Smooth muscle cell (in vitro differentiated cells): ENCODE measurements at regions not wholly inside any gene's neighbourhood (a gene's known extent, or its start where the extent isn't known, plus 50 kb on each side); places are given as distances from the start of the nearest gene placed in this dataset.
A peak's percentile ranks its signal among the peaks of the same experiment; 100 is the strongest.

ENCODE experiments used
- DNase-seq: peaks from one replicate; lab custom pipeline; 2025; ENCODE audit not compliant: unreplicated experiment; lab: John Stamatoyannopoulos, UW
- H2AFZ ChIP-seq: fragments of 200-600 bp; sonication (generic); 2 replicates; pipeline ENCODE4 v1.6.0; 2016; ENCODE audit warnings: antibody characterized with exemption, low read depth, mild to moderate bottlenecking
- H3F3A ChIP-seq: fragments of 200-600 bp; sonication (generic); 2 replicates; pipeline ENCODE4 v1.6.0; 2017; ENCODE audit warnings: antibody characterized with exemption, low read depth
- H3K27ac ChIP-seq: fragments of 200-600 bp; sonication (generic); 2 replicates; pipeline ENCODE4 v1.5.1; 2016; ENCODE audit warnings: low read depth, mild to moderate bottlenecking
- H3K27me3 ChIP-seq: fragments of 200-600 bp; sonication (generic); 2 replicates; pipeline ENCODE4 v1.6.1; 2016; ENCODE audit warnings: low read depth, mild to moderate bottlenecking
- H3K36me3 ChIP-seq: fragments of 200-600 bp; sonication (generic); 2 replicates; pipeline ENCODE4 v1.5.1; 2016; ENCODE audit warnings: low read depth
- H3K4me1 ChIP-seq: fragments of 200-600 bp; sonication (generic); 2 replicates; pipeline ENCODE4 v1.5.1; 2016; ENCODE audit warnings: low read depth
- H3K4me2 ChIP-seq: fragments of 200-600 bp; sonication (generic); 2 replicates; pipeline ENCODE4 v1.6.0; 2016; ENCODE audit warnings: mild to moderate bottlenecking
- H3K4me3 ChIP-seq: fragments of 200-600 bp; sonication (generic); 2 replicates; pipeline ENCODE4 v1.5.1; 2016; ENCODE audit warnings: mild to moderate bottlenecking
- H3K79me2 ChIP-seq: fragments of 200-600 bp; sonication (generic); 2 replicates; pipeline ENCODE4 v1.6.0; 2016; ENCODE audit warnings: low read depth, mild to moderate bottlenecking
- H3K9ac ChIP-seq: fragments of 200-600 bp; sonication (generic); 2 replicates; pipeline ENCODE4 v1.6.0; 2016; ENCODE audit warnings: low read depth
- H3K9me3 ChIP-seq: fragments of 200-600 bp; sonication (generic); replicated peaks from 2 replicates; pipeline ENCODE4 v1.5.1; 2016; ENCODE audit warnings: low read depth
- H4K20me1 ChIP-seq: fragments of 200-600 bp; sonication (generic); 2 replicates; pipeline ENCODE4 v1.6.0; 2016; ENCODE audit warnings: low read depth
- WGBS: methylation state at CpG from one replicate; pipeline ENCODE4 v1.1.7; 2016; ENCODE audit warnings: low lambda C conversion rate; 5-methylcytosine and 5-hydroxymethylcytosine counted together
- TF ChIP-seq, protein P1 (sequence below): fragments of 200-600 bp; sonication (generic); IDR thresholded peaks from 2 replicates; pipeline ENCODE4 v1.5.1; 2017; ENCODE audit warnings: borderline replicate concordance, mild to moderate bottlenecking, antibody characterized with exemption; ENCODE audit not compliant: insufficient read depth, poor library complexity, severe bottlenecking

DNA sequence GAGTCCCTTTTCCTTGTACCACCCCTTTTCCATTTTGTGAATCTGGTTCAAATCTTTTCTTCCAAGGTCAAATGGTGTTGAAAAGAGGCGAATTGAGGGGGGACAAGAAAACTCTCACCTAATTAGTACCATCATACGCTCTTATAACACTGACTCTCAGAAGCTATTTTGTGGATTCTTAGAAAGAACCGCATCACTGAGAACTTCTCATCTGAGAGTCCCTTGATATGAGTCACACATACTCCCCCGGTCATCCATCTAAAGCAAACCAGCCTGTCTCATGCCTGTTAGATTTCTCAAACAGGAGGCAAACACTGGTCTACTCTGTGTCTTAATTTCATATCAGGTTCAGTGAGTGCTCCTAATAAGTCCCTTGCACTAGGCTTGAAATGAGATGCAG, 76.5 kb upstream of the SPRED1 start:
- no peaks in the 10 kb centered on the region for H3K27me3 ChIP-seq
- peak overlapping the region; percentile 7 for H3K4me2 ChIP-seq
- peak overlapping the region; percentile 4 for H3K27ac ChIP-seq
- no peaks in the 10 kb centered on the region for H3K4me1 ChIP-seq
- H3K79me2 ChIP-seq = no peaks in the 10 kb centered on the region
- no peak overlapping the region for H3K9ac ChIP-seq
- no peak overlapping the region for H3K4me3 ChIP-seq
- H3K9me3 ChIP-seq = no peaks in the 10 kb centered on the region
- no peaks in the 10 kb centered on the region for H4K20me1 ChIP-seq
- H3K36me3 ChIP-seq = no peaks in the 10 kb centered on the region
- no peak for DNase-seq
- no peak overlapping the region for H2AFZ ChIP-seq
- TF ChIP-seq, protein P1, sequence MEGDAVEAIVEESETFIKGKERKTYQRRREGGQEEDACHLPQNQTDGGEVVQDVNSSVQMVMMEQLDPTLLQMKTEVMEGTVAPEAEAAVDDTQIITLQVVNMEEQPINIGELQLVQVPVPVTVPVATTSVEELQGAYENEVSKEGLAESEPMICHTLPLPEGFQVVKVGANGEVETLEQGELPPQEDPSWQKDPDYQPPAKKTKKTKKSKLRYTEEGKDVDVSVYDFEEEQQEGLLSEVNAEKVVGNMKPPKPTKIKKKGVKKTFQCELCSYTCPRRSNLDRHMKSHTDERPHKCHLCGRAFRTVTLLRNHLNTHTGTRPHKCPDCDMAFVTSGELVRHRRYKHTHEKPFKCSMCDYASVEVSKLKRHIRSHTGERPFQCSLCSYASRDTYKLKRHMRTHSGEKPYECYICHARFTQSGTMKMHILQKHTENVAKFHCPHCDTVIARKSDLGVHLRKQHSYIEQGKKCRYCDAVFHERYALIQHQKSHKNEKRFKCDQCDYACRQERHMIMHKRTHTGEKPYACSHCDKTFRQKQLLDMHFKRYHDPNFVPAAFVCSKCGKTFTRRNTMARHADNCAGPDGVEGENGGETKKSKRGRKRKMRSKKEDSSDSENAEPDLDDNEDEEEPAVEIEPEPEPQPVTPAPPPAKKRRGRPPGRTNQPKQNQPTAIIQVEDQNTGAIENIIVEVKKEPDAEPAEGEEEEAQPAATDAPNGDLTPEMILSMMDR = no peak
- H3F3A ChIP-seq = no peaks in the 10 kb centered on the region
- WGBS = 31% methylated on average over 4 of the region's 4 CpGs

GRCh38 chr15:38176691-38177090, 75.9 kb upstream of the SPRED1 start:
- H3F3A ChIP-seq = no peaks in the 10 kb centered on the region
- no peaks in the 10 kb centered on the region for H3K9me3 ChIP-seq
- H3K27ac ChIP-seq = peak overlapping the region; percentile 4
- H3K4me3 ChIP-seq = no peak overlapping the region
- no peaks in the 10 kb centered on the region for H4K20me1 ChIP-seq
- no peak for DNase-seq
- no peaks in the 10 kb centered on the region for H3K27me3 ChIP-seq
- no peaks in the 10 kb centered on the region for H3K36me3 ChIP-seq
- H3K9ac ChIP-seq = no peak overlapping the region
- no peak overlapping the region for H2AFZ ChIP-seq
- H3K4me2 ChIP-seq = peak overlapping the region; percentile 7
- H3K79me2 ChIP-seq = no peaks in the 10 kb centered on the region
- H3K4me1 ChIP-seq = no peaks in the 10 kb centered on the region
- TF ChIP-seq, protein P1 = no peak

GRCh38 chr15:38182900-38183299, 69.7 kb upstream of the SPRED1 start:
- Histone ChIP-seq H3K4me3 (no peak overlapping the region), H3K4me1 (no peaks in the 10 kb centered on the region), H3K36me3 (no peaks in the 10 kb centered on the region), H2AFZ (no peak overlapping the region), H3K79me2 (no peaks in the 10 kb centered on the region), H3K27me3 (no peaks in the 10 kb centered on the region), H3K27ac (no peak overlapping the region), H3F3A (no peaks in the 10 kb centered on the region), H4K20me1 (no peaks in the 10 kb centered on the region), H3K9me3 (no peaks in the 10 kb centered on the region), H3K4me2 (no peak overlapping the region), H3K9ac (no peak overlapping the region)
- TF ChIP-seq, protein P1 = no peak
- no peak for DNase-seq
- 95% methylated on average over 3 of the region's 3 CpGs for WGBS

- no peaks in the 10 kb centered on the region for H4K20me1 ChIP-seq
- 97% methylated on average over 3 of the region's 3 CpGs for WGBS
- H3K9me3 ChIP-seq = no peaks in the 10 kb centered on the region
- no peak overlapping the region for H3K4me2 ChIP-seq
- H3K4me3 ChIP-seq = no peak overlapping the region
- no peak overlapping the region for H2AFZ ChIP-seq
- TF ChIP-seq, protein P1 = no peak
- no peak overlapping the region for H3K27ac ChIP-seq
- H3F3A ChIP-seq = no peaks in the 10 kb centered on the region
- no peaks in the 10 kb centered on the region for H3K36me3 ChIP-seq
- no peaks in the 10 kb centered on the region for H3K79me2 ChIP-seq
- no peak for DNase-seq
- H3K4me1 ChIP-seq = no peaks in the 10 kb centered on the region
- no peak overlapping the region for H3K9ac ChIP-seq
- H3K27me3 ChIP-seq = no peaks in the 10 kb centered on the region
These were observed 66.1 kb upstream of the SPRED1 start for GRCh38 chr15:38186507-38186906.
